Fibroblast of lung (primary cell): ENCODE measurements at regions not wholly inside any gene's neighbourhood (a gene's known extent, or its start where the extent isn't known, plus 50 kb on each side); places are given as distances from the start of the nearest gene placed in this dataset.

ENCODE experiments used
- DNase-seq, 2 donors: peaks; one replicate each; pipeline versions ENCODE4 v3.0.0 to v3.0.0-alpha.2; 2010; ENCODE audit warnings: low read depth in 2 of 2
- H2AFZ ChIP-seq: 2 replicates; pipeline ENCODE4 v1.5.1; 2012; ENCODE audit warnings: low read length, control low read depth, inconsistent platforms
- H3K27ac ChIP-seq: 2 replicates; pipeline ENCODE4 v1.5.1; 2011; ENCODE audit warnings: low read length, control low read depth; ENCODE audit not compliant: insufficient read depth
- H3K27me3 ChIP-seq: 2 replicates; pipeline ENCODE4 v1.5.1; 2011; ENCODE audit warnings: mild to moderate bottlenecking, low read length; ENCODE audit not compliant: control insufficient read depth, insufficient read depth
- H3K36me3 ChIP-seq: 2 replicates; pipeline ENCODE4 v1.5.1; 2011; ENCODE audit warnings: low read length; ENCODE audit not compliant: control insufficient read depth, insufficient read depth
- H3K4me1 ChIP-seq: 2 replicates; pipeline ENCODE4 v1.5.1; 2011; ENCODE audit warnings: low read length; ENCODE audit not compliant: control insufficient read depth, insufficient read depth; ENCODE audit errors: extremely low read depth
- H3K4me2 ChIP-seq: 2 replicates; pipeline ENCODE4 v1.5.1; 2011; ENCODE audit warnings: low read length, control low read depth; ENCODE audit not compliant: insufficient read depth; ENCODE audit errors: extremely low read depth
- H3K4me3 ChIP-seq, 4 experiments: fragments of 200-600 bp in 1 of 4; sonication (generic) in 1 of 4; replicated peaks in 1 of 4; 2 replicates each; pipeline ENCODE4 v1.5.1; 2011 to 2016; ENCODE audit warnings: low read length in 4 of 4, low read depth in 3 of 4, mild to moderate bottlenecking in 3 of 4, control low read depth in 2 of 4, inconsistent platforms in 1 of 4, mixed read lengths in 1 of 4; ENCODE audit not compliant: insufficient read depth in 1 of 4; ENCODE audit errors: control extremely low read depth in 1 of 4
- H3K79me2 ChIP-seq: 2 replicates; pipeline ENCODE4 v1.5.1; 2012; ENCODE audit warnings: mild to moderate bottlenecking, low read length, inconsistent platforms; ENCODE audit not compliant: control insufficient read depth, insufficient read depth
- H3K9ac ChIP-seq: 2 replicates; pipeline ENCODE4 v1.5.1; 2011; ENCODE audit warnings: mild to moderate bottlenecking, low read length, control low read depth; ENCODE audit not compliant: insufficient read depth
- H3K9me3 ChIP-seq: 2 replicates; pipeline ENCODE4 v1.5.1; 2012; ENCODE audit warnings: low read depth, low read length; ENCODE audit not compliant: control insufficient read depth, insufficient read depth
- H4K20me1 ChIP-seq: 2 replicates; pipeline ENCODE4 v1.5.1; 2011; ENCODE audit warnings: low read length; ENCODE audit not compliant: control insufficient read depth, insufficient read depth; ENCODE audit errors: extremely low read depth
- EZH2 ChIP-seq: IDR thresholded peaks from 2 replicates; pipeline ENCODE4 v1.5.1; 2012; ENCODE audit warnings: low read length, control low read depth, mild to moderate bottlenecking; ENCODE audit errors: missing control alignments
- TF ChIP-seq, protein P1 (sequence below), 2 donors: IDR thresholded peaks in 1 of 2; conservative IDR thresholded peaks in 1 of 2; 1 replicate in 1 of 2; 2 replicates in 1 of 2; pipeline ENCODE4 v1.5.1; 2011 to 2012; ENCODE audit warnings: low read length in 2 of 2, control low read depth in 1 of 2, inconsistent platforms in 1 of 2, low read depth in 1 of 2, mild to moderate bottlenecking in 1 of 2

GRCh38 chr7:113677811-113678210 lies 241.0 kb downstream of the PPP1R3A start:
- Histone ChIP-seq H3K36me3 (no peaks in the 10 kb centered on the region), H3K4me2 (no peak overlapping the region), H3K9me3 (no peaks in the 10 kb centered on the region), H3K4me3 (no peak overlapping the region), H3K27me3 (no peaks in the 10 kb centered on the region), H3K4me1 (no peaks in the 10 kb centered on the region), H4K20me1 (no peaks in the 10 kb centered on the region), H2AFZ (no peak overlapping the region), H3K27ac (no peak overlapping the region), H3K9ac (no peak overlapping the region), H3K79me2 (no peaks in the 10 kb centered on the region)
- TF ChIP-seq, protein P1, sequence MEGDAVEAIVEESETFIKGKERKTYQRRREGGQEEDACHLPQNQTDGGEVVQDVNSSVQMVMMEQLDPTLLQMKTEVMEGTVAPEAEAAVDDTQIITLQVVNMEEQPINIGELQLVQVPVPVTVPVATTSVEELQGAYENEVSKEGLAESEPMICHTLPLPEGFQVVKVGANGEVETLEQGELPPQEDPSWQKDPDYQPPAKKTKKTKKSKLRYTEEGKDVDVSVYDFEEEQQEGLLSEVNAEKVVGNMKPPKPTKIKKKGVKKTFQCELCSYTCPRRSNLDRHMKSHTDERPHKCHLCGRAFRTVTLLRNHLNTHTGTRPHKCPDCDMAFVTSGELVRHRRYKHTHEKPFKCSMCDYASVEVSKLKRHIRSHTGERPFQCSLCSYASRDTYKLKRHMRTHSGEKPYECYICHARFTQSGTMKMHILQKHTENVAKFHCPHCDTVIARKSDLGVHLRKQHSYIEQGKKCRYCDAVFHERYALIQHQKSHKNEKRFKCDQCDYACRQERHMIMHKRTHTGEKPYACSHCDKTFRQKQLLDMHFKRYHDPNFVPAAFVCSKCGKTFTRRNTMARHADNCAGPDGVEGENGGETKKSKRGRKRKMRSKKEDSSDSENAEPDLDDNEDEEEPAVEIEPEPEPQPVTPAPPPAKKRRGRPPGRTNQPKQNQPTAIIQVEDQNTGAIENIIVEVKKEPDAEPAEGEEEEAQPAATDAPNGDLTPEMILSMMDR (conservative IDR thresholded peaks at IDR 0.05 in 1 of 2, IDR thresholded peaks at IDR 0.05 in 1 of 2; ENCODE audit: low read depth in 1 of 2, low read length in 2 of 2), result no peak
- TF ChIP-seq EZH2, result no peak
- DNase-seq, result no peak

DNA sequence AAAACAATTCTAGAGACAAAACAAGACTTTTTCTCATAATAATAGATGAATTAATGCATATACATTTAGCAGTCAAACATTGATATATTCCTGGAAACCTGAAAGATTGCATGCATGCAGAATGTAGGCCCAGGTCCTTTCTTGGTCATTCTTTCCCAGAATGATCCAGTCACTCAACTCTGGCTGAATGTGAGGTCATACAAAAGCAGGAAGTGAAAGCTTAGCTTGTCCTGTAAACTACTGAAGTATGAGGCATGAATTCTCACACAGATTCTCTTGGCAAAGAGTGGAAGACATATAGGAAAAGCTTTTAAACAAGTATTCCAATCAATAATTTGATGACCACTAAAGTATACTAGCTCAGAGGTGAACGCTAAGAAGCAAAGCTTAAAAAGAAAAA lies 253.9 kb downstream of the PPP1R3A start:
- Histone ChIP-seq H3K4me1 (no peaks in the 10 kb centered on the region), H3K4me2 (no peak overlapping the region), H3K27me3 (no peaks in the 10 kb centered on the region), H3K9me3 (no peaks in the 10 kb centered on the region), H3K9ac (no peak overlapping the region), H3K4me3 (no peak overlapping the region), H3K36me3 (no peaks in the 10 kb centered on the region), H3K79me2 (no peaks in the 10 kb centered on the region), H4K20me1 (no peaks in the 10 kb centered on the region), H2AFZ (no peak overlapping the region), H3K27ac (no peak overlapping the region)
- DNase-seq, result no peak
- TF ChIP-seq, protein P1 (conservative IDR thresholded peaks at IDR 0.05 in 1 of 2, IDR thresholded peaks at IDR 0.05 in 1 of 2; ENCODE audit: low read depth in 1 of 2, low read length in 2 of 2), result no peak
- TF ChIP-seq EZH2, result no peak

GRCh38 chr7:113659416-113659815 lies 259.4 kb downstream of the PPP1R3A start:
- Histone ChIP-seq H3K79me2 (no peaks in the 10 kb centered on the region), H3K9me3 (no peaks in the 10 kb centered on the region), H4K20me1 (no peaks in the 10 kb centered on the region), H3K9ac (no peak overlapping the region), H3K36me3 (no peaks in the 10 kb centered on the region), H3K27ac (no peak overlapping the region), H3K4me3 (no peak overlapping the region), H2AFZ (no peak overlapping the region), H3K4me1 (no peaks in the 10 kb centered on the region), H3K27me3 (no peaks in the 10 kb centered on the region), H3K4me2 (no peak overlapping the region)
- no peak for DNase-seq
- no peak for TF ChIP-seq EZH2
- TF ChIP-seq, protein P1 (conservative IDR thresholded peaks at IDR 0.05 in 1 of 2, IDR thresholded peaks at IDR 0.05 in 1 of 2; ENCODE audit: low read depth in 1 of 2, low read length in 2 of 2), result no peak
